ENCODE measurements at regions not wholly inside any gene's neighbourhood (a gene's known extent, or its start where the extent isn't known, plus 50 kb on each side); places are given as distances from the start of the nearest gene placed in this dataset.

DNA sequence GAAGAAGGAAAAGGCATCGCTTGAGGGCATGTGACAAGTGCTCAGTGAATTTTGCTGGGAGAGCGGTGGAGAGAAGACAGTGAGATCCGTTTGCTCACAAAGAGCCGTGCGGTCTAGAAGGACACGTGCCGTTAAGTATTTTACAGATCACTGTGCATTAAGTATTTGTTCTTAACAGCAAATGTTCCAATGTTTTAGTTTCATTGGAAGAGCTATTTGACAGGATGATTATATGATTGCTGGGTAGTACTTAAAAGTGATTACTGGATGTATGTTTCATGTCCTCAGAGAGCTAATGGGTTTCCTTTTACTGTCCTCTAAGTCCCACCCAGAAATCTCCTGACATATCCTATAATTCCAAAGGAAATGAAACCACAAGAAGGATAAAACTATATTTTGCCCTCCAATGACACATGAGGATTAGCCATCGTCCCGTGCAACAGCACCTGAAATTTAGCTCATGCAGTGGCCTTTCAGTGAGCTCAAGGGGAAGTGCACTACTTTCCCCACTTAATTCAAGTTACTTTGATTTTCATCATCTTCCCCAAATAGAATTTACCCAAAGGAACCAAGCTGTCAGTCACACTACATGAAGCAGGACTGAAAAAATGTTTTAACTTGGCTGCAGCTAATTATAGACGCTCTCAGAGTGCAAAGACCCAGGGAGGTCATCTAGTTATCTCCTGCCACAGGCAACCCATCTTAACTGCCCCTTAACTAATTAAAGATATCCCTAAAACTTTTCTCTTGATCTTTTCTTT lies 80.3 kb downstream of the KLF6 start:
- TF ChIP-seq, protein P1, sequence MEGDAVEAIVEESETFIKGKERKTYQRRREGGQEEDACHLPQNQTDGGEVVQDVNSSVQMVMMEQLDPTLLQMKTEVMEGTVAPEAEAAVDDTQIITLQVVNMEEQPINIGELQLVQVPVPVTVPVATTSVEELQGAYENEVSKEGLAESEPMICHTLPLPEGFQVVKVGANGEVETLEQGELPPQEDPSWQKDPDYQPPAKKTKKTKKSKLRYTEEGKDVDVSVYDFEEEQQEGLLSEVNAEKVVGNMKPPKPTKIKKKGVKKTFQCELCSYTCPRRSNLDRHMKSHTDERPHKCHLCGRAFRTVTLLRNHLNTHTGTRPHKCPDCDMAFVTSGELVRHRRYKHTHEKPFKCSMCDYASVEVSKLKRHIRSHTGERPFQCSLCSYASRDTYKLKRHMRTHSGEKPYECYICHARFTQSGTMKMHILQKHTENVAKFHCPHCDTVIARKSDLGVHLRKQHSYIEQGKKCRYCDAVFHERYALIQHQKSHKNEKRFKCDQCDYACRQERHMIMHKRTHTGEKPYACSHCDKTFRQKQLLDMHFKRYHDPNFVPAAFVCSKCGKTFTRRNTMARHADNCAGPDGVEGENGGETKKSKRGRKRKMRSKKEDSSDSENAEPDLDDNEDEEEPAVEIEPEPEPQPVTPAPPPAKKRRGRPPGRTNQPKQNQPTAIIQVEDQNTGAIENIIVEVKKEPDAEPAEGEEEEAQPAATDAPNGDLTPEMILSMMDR (IDR thresholded peaks at IDR 0.05; ENCODE audit: unreplicated experiment in 3 of 3): no peak
- Mint-ChIP-seq H3K9me3 (no peaks in the 10 kb centered on the region), H3K36me3 (ENCODE audit: low read depth) (no peaks in the 10 kb centered on the region), H3K27me3 (ENCODE audit: low read depth) (peaks cover 4% of the 10 kb centered on the region), H3K4me3 (no peak overlapping the region), H3K27ac (no peak overlapping the region), H3K4me1 (peaks cover 4% of the 10 kb centered on the region)

DNA sequence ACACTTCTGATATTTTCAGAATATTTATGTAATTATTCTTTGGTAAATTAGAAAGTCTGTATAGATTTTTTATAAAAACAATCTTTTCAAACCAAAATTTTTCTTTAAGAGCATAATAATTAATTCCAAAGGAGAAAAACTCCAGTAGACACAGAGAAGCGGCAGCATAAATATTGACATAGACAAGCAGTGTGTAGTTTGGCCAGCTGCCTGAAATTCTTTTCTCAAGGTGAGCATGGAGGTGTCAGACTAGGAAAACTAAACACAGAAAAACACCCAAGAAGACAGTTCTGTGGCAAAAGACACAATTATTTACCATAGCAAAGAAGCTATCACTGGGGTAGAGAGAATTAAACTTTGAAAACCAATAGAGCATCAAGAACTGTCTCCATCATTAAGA lies 82.4 kb downstream of the KLF6 start:
- H3K27me3 Mint-ChIP-seq (ENCODE audit: low read depth): peaks cover 4% of the 10 kb centered on the region
- TF ChIP-seq, protein P1 (IDR thresholded peaks at IDR 0.05; ENCODE audit: unreplicated experiment in 3 of 3): no peak
- H3K9me3 Mint-ChIP-seq: no peaks in the 10 kb centered on the region
- no peak overlapping the region for H3K4me3 Mint-ChIP-seq
- no peaks in the 10 kb centered on the region for H3K36me3 Mint-ChIP-seq (ENCODE audit: low read depth)
- no peak overlapping the region for H3K27ac Mint-ChIP-seq
- peaks cover 4% of the 10 kb centered on the region for H3K4me1 Mint-ChIP-seq

DNA sequence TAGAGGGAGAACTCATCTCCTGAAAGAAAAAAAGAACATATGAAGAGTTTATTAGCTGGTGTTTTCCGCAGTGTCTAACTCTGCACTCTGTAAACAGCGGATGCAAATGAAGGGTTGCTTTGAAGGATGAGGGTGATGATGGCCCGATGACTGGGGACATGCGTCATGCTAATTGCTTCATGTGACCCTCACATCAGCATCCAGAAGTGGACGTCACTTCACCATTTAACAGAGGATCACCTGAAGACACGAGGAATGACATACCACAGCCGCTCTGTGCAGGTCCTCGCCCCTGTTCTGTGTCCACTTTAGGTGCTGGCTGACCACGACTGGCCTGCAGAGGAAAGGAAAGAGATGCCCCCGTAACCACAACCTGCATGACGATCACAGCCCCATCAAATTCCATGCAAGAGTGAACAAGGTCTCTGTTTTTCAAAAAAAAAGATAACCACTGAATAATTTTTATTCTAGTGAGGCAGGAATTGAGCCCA lies 82.9 kb downstream of the KLF6 start:
- no peaks in the 10 kb centered on the region for H3K36me3 Mint-ChIP-seq (ENCODE audit: low read depth)
- peaks cover 4% of the 10 kb centered on the region for H3K4me1 Mint-ChIP-seq
- TF ChIP-seq, protein P1 (IDR thresholded peaks at IDR 0.05; ENCODE audit: unreplicated experiment in 3 of 3): no peak
- H3K27ac Mint-ChIP-seq: no peak overlapping the region
- no peak overlapping the region for H3K4me3 Mint-ChIP-seq
- H3K27me3 Mint-ChIP-seq (ENCODE audit: low read depth): peaks cover 4% of the 10 kb centered on the region
- H3K9me3 Mint-ChIP-seq: no peaks in the 10 kb centered on the region

DNA sequence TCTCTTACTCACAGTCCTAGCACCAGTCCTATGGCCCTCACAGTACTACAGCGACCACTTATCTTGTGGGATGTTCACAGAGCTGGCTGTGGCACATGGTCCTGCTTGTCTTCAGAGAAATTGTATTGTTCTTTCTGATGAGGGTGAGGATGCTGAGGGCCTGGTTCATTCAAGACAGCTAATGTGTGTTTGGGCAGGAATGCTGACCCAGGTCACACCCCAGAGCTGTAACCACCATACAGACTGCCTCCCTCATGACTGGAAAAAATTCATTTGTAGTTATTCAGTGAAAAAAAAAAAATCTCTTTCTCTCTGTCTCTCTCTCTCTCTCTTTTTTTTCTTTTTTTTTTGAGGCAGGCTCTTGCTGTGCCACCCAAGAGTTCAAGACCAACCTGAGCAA lies 83.5 kb downstream of the KLF6 start:
- Mint-ChIP-seq H3K36me3 (ENCODE audit: low read depth) (no peaks in the 10 kb centered on the region), H3K4me1 (peaks cover 4% of the 10 kb centered on the region), H3K27me3 (ENCODE audit: low read depth) (peaks cover 4% of the 10 kb centered on the region), H3K9me3 (no peaks in the 10 kb centered on the region), H3K27ac (no peak overlapping the region), H3K4me3 (no peak overlapping the region)
- TF ChIP-seq, protein P1 (IDR thresholded peaks at IDR 0.05; ENCODE audit: unreplicated experiment in 3 of 3): no peak

DNA sequence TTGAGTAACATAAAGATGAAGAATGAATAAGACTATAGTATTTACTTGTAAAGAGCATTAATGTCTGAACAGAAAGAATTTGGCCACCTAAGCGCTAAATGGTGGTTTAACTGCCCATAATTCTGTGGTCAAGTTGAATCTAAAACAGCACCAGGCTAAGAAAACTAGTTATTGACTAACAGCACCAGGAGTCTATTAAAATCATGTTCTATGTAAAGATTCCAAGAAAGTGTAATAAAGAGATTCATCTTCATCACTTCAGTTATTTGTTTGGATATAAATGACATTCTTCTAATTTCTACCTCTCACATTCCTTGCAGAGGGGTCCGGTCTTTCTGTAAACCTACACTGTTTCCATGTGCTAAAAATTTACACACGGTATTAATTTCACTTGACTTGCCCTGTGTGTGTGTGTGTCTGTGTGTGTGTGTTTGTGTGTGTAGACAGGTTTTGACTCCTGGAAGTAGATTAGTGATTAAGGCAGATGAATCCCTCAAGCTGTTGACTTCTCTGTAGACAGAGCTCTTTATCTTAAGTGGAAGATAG lies 84.4 kb downstream of the KLF6 start:
- Mint-ChIP-seq H3K36me3 (ENCODE audit: low read depth) (no peaks in the 10 kb centered on the region), H3K27ac (no peak overlapping the region), H3K4me1 (peaks cover 4% of the 10 kb centered on the region), H3K9me3 (no peaks in the 10 kb centered on the region), H3K4me3 (no peak overlapping the region), H3K27me3 (ENCODE audit: low read depth) (peaks cover 4% of the 10 kb centered on the region)
- TF ChIP-seq, protein P1 (IDR thresholded peaks at IDR 0.05; ENCODE audit: unreplicated experiment in 3 of 3): no peak

DNA sequence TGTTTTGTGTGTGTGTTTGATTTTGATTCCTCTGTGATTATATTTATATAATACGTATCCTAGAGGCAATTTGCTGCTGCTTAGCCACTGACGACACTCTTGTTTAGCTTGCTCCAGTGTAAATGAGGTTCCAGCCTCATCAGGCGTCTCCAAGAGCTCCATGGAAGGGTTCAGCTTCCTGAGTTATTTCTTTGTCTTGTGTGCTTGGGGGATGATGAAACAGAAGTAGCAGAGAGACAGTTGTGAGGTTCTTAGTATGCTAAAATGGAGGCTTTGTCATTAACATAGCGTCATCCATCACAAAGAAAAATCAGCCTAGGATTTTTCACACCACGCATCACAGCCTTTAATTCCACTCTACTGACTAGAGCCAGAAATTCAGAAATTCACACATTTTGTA lies 85.1 kb downstream of the KLF6 start:
- TF ChIP-seq, protein P1 (IDR thresholded peaks at IDR 0.05; ENCODE audit: unreplicated experiment in 3 of 3): no peak
- H3K9me3 Mint-ChIP-seq: no peaks in the 10 kb centered on the region
- no peak overlapping the region for H3K4me3 Mint-ChIP-seq

More for the DNA sequence above, 85.1 kb downstream of the KLF6 start:
- Mint-ChIP-seq H3K4me1 (peaks cover 4% of the 10 kb centered on the region), H3K27me3 (ENCODE audit: low read depth) (peaks cover 4% of the 10 kb centered on the region), H3K36me3 (ENCODE audit: low read depth) (no peaks in the 10 kb centered on the region), H3K27ac (no peak overlapping the region)
